HUES6 (cell line): ENCODE measurements at regions not wholly inside any gene's neighbourhood (a gene's known extent, or its start where the extent isn't known, plus 50 kb on each side); places are given as distances from the start of the nearest gene placed in this dataset.

Experiments used
- H3K27ac ChIP-seq: 2 replicates; pipeline ENCODE4 v1.7.0; 2013; ENCODE audit warnings: low read depth, mild to moderate bottlenecking, low read length, inconsistent platforms
- H3K27me3 ChIP-seq: 2 replicates; pipeline ENCODE4 v1.6.1; 2013; ENCODE audit warnings: low read length; ENCODE audit not compliant: control insufficient read depth, insufficient read depth
- H3K36me3 ChIP-seq: 2 replicates; pipeline ENCODE4 v1.6.1; 2013; ENCODE audit warnings: low read length; ENCODE audit not compliant: control insufficient read depth, insufficient read depth
- H3K4me1 ChIP-seq: 2 replicates; pipeline ENCODE4 v1.6.1; 2013; ENCODE audit warnings: low read length; ENCODE audit not compliant: control insufficient read depth, insufficient read depth
- H3K4me3 ChIP-seq: 2 replicates; pipeline ENCODE4 v1.5.1; 2013; ENCODE audit warnings: low read depth, low read length
- H3K9ac ChIP-seq: one replicate; pipeline ENCODE4 v1.6.1; 2013; ENCODE audit warnings: mild to moderate bottlenecking, low read length
- H3K9me3 ChIP-seq: 2 replicates; pipeline ENCODE4 v1.6.1; 2013; ENCODE audit warnings: low read depth, low read length; ENCODE audit not compliant: control insufficient read depth, insufficient read depth

- no peak overlapping the region for H3K27ac ChIP-seq
- no peak overlapping the region for H3K9ac ChIP-seq
- no peak overlapping the region for H3K4me3 ChIP-seq
- H3K36me3 ChIP-seq: no peaks in the 10 kb centered on the region
- H3K4me1 ChIP-seq: no peaks in the 10 kb centered on the region
- no peaks in the 10 kb centered on the region for H3K27me3 ChIP-seq
- no peaks in the 10 kb centered on the region for H3K9me3 ChIP-seq
Observed at GRCh38 chr1:55822891-55823290, 607.7 kb upstream of the USP24 start.

- no peaks in the 10 kb centered on the region for H3K36me3 ChIP-seq
- H3K9me3 ChIP-seq: no peaks in the 10 kb centered on the region
- no peak overlapping the region for H3K27ac ChIP-seq
- no peaks in the 10 kb centered on the region for H3K27me3 ChIP-seq
- H3K4me1 ChIP-seq: no peaks in the 10 kb centered on the region
- H3K4me3 ChIP-seq: no peak overlapping the region
- no peak overlapping the region for H3K9ac ChIP-seq
Observed at GRCh38 chr1:55821234-55821633, 606.1 kb upstream of the USP24 start.

DNA sequence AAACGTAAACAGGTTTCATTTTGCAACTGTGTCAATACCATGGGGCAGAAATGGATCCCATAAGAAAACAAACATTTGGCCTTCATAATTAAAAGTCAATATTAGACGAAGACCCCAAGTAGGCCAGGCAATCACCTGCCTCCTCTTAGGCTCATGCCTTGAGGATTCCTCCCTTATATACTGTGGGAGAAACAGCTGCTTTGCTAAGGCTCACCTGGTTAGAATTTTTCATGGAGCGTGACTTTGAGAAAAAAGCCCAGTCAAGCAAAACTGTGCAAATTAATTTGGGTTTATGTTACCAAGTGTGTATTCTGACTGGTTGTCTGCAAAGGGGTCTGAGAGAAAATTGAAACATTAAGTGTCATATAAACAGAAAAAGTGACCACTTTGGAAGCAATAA lies 605.3 kb upstream of the USP24 start:
- no peaks in the 10 kb centered on the region for H3K27me3 ChIP-seq
- H3K9me3 ChIP-seq: no peaks in the 10 kb centered on the region
- H3K36me3 ChIP-seq: no peaks in the 10 kb centered on the region
- no peak overlapping the region for H3K9ac ChIP-seq
- no peak overlapping the region for H3K27ac ChIP-seq
- H3K4me3 ChIP-seq: no peak overlapping the region
- H3K4me1 ChIP-seq: no peaks in the 10 kb centered on the region

GRCh38 chr1:55819011-55819410 lies 603.8 kb upstream of the USP24 start:
- Histone ChIP-seq H3K27me3 (no peaks in the 10 kb centered on the region), H3K9ac (no peak overlapping the region), H3K36me3 (no peaks in the 10 kb centered on the region), H3K27ac (no peak overlapping the region), H3K9me3 (no peaks in the 10 kb centered on the region), H3K4me1 (no peaks in the 10 kb centered on the region), H3K4me3 (no peak overlapping the region)

DNA sequence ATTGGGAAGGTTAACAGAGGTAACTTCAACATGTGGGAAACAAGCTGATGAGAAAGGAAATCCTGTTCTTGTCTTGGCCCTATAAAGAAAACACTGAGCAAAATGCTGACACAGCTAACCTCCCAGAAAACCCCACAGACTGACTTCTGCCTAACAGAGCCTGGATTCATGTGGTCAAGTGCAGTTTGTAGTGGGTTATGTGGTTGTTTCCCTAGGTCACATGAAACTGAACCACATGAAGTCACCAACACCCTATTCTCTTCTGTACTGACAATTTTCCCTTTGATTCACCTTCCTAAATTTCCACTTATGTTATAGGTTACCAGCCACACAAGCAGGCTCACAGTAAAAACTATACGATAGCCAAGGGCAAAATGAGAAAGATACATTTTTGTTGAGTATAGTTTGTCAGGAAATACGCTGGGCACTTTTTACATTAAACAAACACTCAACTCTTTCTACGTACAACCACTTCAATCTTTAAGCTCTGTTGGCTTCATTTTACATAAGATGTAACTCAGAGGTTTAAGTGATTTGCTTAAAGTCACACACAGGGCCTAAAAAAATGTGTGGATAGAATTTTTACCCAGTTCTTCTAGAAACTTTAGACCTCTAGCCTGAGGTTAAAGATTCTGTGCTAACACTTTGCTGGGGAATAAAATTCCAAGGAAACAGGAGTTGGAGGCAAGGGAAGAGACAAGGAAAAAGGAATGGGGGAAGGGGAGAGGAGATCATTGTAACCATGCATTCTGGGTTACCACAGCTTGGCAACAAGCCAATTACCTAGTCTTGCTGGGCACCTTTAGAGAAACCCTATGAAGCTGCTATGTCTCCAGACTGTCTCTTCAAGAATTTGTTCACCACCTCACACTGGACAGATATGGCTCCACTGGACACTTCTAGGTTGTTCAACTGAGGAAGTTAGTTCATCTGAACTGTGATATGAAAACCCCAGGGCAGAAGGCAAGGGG lies 601.6 kb upstream of the USP24 start:
- H3K27ac ChIP-seq: no peak overlapping the region
- no peaks in the 10 kb centered on the region for H3K36me3 ChIP-seq
- H3K9ac ChIP-seq: no peak overlapping the region
- H3K9me3 ChIP-seq: no peaks in the 10 kb centered on the region
- no peaks in the 10 kb centered on the region for H3K27me3 ChIP-seq
- H3K4me3 ChIP-seq: no peak overlapping the region
- H3K4me1 ChIP-seq: no peaks in the 10 kb centered on the region

GRCh38 chr1:55815745-55816455 lies 600.7 kb upstream of the USP24 start:
- H3K27me3 ChIP-seq: no peaks in the 10 kb centered on the region
- H3K9ac ChIP-seq: no peak overlapping the region
- no peaks in the 10 kb centered on the region for H3K36me3 ChIP-seq
- no peaks in the 10 kb centered on the region for H3K4me1 ChIP-seq
- H3K27ac ChIP-seq: no peak overlapping the region
- no peaks in the 10 kb centered on the region for H3K9me3 ChIP-seq
- H3K4me3 ChIP-seq: no peak overlapping the region

DNA sequence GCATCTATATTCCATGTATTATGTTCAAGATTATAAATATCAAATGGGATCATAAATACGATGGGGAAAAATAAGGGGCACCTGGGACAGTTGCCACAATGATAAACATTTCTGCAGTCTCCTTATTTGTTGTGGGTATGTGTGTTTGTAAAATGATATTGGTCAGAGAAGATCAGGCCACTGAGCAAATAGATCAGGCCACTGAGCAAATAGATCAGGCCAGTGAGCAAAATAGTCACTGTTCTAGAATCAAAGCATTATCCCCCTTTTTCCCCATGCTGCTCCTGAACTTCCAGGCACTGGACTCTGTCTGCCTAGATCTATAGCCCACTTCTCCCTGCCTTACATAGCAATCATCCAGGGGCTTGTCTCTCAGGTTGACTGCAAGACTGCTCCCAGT lies 599.8 kb upstream of the USP24 start:
- no peaks in the 10 kb centered on the region for H3K4me1 ChIP-seq

DNA sequence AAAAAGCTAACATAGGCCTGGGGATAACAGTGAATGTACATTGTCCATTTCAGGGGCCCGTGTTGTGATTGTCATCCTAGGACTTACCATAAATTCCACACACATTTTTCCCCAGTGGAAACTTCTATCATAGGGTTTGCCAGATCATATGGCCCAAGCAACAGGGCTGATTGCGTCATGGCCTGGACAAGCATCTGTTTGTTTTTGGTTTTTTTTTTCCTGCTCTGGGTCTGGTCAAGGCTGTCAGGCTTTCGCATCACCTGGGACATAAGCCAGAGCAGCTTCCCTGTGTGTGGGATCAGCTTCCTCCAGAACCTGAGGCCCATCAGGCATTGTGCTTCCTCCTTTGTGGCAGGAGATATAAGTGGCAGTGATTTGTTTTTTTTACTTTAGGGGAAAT lies 598.5 kb upstream of the USP24 start:
- H3K27ac ChIP-seq: no peak overlapping the region
- H3K4me1 ChIP-seq: no peaks in the 10 kb centered on the region
- H3K9me3 ChIP-seq: no peaks in the 10 kb centered on the region
- no peaks in the 10 kb centered on the region for H3K27me3 ChIP-seq
- no peaks in the 10 kb centered on the region for H3K36me3 ChIP-seq
- no peak overlapping the region for H3K4me3 ChIP-seq
- H3K9ac ChIP-seq: no peak overlapping the region

More for the DNA sequence above, 599.8 kb upstream of the USP24 start:
- Histone ChIP-seq H3K27ac (no peak overlapping the region), H3K4me3 (no peak overlapping the region), H3K36me3 (no peaks in the 10 kb centered on the region), H3K9ac (no peak overlapping the region), H3K9me3 (no peaks in the 10 kb centered on the region), H3K27me3 (no peaks in the 10 kb centered on the region)

DNA sequence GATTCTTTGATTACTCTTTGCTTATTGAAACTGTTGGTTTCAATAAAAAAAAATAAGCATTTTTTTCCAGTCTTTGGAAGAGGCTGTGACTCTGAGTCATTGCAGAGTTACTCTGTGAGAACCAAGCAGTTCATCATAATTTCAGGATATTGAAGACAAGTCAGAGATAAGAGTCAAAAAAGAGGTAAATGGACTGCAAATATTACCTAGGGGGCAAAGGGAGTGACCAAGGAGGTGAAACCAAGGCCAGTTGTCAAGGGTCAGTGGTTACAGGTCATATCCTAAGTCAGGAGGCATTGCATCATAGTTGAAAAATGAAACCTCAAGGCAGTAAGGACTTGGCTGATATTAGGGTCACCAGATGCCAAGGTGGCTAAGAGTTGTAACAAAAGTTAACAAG lies 597.1 kb upstream of the USP24 start:
- no peak overlapping the region for H3K9ac ChIP-seq
- H3K27ac ChIP-seq: no peak overlapping the region
- no peaks in the 10 kb centered on the region for H3K4me1 ChIP-seq
- H3K9me3 ChIP-seq: no peaks in the 10 kb centered on the region
- H3K36me3 ChIP-seq: no peaks in the 10 kb centered on the region
- H3K27me3 ChIP-seq: no peaks in the 10 kb centered on the region
- no peak overlapping the region for H3K4me3 ChIP-seq

- no peaks in the 10 kb centered on the region for H3K4me1 ChIP-seq
- no peak overlapping the region for H3K9ac ChIP-seq
- no peaks in the 10 kb centered on the region for H3K36me3 ChIP-seq
- H3K4me3 ChIP-seq: no peak overlapping the region
- no peak overlapping the region for H3K27ac ChIP-seq
- H3K27me3 ChIP-seq: no peaks in the 10 kb centered on the region
- H3K9me3 ChIP-seq: no peaks in the 10 kb centered on the region
Observed at GRCh38 chr1:55808263-55808662, 593.1 kb upstream of the USP24 start.

DNA sequence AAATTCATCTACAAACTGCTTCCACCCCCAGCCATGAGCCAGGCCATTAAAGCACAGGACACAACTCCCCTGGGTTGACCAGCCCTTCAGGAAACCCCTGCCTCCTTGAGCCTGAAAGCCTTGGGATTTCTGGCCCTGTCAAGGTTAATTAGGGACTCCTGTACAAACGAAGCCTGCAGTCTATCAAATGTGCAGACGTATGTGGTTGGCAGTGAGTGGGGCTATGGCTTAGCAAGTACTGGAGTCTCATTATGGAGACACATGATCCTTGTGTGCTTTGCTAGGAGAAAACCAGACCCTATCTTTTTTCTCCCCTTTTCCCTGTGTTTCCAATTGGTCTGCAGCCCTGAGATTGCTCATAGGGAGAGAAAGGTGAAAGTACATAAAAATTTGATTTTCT lies 588.3 kb upstream of the USP24 start:
- Histone ChIP-seq H3K4me3 (no peak overlapping the region), H3K9me3 (no peaks in the 10 kb centered on the region), H3K4me1 (no peaks in the 10 kb centered on the region), H3K36me3 (no peaks in the 10 kb centered on the region), H3K9ac (no peak overlapping the region), H3K27ac (no peak overlapping the region), H3K27me3 (no peaks in the 10 kb centered on the region)
